CD4-positive, alpha-beta T cell treated with Interleukin-4 for 4 hours (primary cell): ENCODE measurements at regions not wholly inside any gene's neighbourhood (a gene's known extent, or its start where the extent isn't known, plus 50 kb on each side); places are given as distances from the start of the nearest gene placed in this dataset.

Source experiments
- DNase-seq: peaks from one replicate; pipeline ENCODE4 v3.0.0-alpha.2; 2020

DNA sequence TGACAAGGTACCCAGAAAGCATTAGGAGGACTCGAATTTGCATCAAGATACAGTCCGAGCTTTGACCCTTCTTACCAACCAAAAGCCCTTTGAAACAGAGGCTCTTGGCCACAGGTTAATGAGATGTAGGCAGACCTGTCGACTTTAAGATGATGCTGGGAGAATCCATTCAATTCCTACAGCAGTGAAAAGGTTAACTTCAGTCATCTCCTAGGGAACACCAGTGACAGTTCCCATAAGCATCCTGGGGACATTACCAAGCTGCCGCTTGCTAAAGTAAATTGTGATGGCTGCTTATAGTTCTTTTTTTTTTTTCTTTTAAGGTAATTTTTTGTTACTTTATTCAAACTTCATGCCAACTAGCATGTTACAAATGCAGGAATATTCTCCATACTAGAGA, 379.3 kb downstream of the SOX11 start:
- DNase-seq = no peak

DNA sequence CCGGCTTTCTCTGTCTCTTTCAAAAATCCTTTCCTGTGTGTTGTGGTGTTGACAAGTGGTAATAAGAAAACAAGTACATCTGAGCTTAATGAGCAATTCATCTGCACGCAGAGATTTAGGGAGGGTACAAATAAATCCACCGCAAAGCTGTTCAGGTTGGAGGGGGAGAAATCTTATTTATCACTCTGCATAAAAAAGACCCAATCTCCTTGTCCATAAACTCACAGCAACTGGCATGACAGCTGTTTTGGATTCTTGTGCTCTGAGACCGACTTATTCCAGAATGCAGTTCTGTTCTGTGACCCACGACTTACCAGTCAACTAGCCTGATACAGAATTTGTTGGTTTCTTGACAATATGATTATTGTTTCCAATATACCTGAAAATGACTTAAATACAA, 380.1 kb downstream of the SOX11 start:
- no peak for DNase-seq

DNA sequence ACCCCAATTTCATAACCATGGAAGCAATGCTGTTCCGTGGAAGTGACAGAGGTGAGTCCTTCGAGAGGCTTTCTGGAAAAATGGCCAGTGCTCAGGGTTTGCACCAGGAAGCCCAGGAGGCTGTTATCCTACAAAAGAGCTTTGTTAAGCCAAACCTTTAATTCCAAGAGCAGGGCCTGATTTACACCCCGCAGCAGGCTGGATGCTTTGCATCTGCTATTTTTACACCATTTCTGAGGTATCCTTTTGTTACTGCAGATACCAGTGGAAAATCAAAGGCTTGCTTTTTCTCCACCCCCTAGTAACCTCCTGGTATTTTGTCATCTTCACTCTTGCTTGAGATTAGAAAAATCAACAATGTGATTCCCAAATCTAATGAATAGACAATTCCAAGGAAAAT, 380.6 kb downstream of the SOX11 start:
- no peak for DNase-seq

DNA sequence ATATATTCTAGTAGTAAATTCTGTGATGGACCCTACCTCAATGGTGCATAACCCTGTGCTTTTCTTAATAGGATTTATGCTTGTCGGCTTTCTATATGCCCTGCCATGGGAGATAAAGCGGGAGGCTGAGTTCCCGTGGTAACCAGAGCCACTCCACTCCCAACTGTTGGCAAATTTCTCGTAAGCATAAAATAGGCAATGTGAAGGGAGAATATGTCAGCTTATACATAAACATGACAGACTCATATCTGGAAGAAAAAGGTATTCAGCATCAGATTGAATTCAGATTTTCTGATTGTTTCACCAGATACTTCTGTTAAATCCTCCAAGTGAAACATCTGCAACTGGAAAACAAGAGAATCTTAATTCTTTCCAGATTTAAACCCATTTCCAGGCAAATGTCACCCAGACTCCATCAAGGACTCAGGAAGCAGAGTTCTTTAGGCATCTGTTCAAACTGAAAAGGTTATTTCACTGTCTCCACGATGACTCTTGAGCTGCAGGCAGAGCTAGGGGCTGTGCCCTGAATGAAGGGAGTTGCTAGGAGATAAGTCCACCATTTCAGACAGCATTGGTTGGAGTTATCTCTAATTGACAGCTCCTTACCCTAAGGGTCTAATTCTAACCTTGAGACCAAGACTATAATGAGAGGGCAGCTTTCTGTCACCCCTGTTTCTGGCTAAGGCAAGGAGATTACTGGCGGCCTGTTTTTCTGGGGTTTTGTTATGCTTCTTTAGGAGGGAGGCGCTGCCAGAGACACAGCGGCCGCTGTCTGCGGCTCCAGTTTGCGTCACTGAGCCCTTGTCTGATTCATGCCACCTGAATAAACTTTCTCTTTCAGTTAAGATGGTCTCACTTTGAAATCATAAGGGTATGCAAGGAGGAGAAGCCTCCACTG, 381.3 kb downstream of the SOX11 start:
- no peak for DNase-seq

DNA sequence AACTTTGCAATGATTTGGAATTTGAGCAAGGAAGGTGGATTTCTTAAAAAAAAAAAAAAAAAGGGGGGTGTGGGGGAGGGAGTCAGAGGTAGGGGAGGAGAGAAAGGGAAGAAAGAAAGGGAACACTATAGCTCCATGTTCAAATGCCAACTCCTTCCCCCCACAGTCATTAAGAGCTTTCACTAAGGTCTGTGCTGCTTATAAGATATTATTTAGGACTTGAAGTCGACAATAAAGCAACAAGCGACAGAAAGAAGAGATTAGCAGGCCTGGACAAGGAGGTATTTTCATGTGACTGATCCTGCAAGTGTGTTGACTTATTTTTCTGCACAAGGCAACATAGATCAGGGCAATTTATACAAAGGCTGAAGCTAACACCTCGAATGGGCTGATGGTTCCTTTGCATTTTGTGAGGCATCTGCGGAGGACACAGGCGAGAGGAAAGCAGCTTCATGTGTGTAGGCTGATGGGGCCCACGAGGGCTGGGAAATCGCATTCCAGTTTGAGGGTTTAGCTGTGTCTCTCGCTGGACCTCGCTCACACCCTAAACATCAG, 382.0 kb downstream of the SOX11 start:
- no peak for DNase-seq

DNA sequence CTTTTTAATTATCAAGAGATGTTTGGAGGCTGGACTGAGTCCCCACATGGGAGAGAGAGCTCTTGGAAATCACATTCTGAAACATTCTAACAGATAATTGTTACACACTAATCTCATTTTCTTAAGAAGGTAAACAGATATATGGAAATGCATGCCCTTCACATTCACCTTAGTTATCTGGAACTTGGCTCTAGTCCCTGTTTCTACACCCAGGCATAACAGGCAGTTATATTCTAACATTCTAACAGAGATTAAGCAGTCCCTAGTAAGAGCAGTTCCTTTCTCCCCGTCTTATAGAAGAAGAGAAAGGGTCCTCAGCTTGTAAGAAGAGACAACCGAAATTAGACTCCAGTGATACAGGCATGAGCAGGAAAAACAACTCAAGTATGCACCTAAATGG, 385.4 kb downstream of the SOX11 start:
- no peak for DNase-seq

DNA sequence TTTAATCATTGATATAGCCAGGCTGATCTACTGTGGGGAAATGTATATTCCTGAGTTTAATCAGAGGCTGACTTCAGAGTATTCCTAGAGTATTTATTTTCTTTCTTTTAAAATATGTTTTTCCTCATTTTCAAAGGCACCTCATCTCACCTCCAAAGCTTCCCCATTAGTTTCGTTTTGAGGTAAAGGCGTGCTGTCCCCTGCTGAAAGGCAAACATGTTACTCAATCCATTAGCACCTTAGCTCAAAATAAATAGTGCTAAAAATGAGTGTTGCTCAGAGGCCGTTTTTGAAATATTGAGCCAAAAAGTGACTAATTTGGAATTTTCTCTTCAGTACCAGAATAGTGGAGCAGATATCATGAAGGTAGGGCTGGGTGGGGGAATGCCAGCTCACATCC, 386.2 kb downstream of the SOX11 start:
- DNase-seq = no peak

DNA sequence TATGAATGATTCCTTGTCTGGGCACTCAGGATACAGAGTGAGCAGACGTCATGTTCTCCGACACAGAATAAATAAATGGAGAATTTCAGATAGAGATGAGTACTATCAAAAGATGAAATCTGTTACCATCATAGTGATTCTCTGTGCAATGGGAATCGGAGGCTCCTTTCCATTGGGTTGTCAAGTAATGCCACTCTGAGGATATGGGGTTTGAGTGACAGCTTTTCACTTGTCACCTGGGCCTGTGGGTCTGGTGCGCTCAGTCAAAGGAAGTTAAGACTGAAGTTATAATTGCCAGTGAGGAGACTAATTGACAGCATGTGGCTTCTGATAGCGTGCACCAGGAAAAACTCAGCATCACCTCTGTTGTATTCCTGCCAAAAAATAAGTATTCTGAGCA, 387.2 kb downstream of the SOX11 start:
- DNase-seq = no peak

DNA sequence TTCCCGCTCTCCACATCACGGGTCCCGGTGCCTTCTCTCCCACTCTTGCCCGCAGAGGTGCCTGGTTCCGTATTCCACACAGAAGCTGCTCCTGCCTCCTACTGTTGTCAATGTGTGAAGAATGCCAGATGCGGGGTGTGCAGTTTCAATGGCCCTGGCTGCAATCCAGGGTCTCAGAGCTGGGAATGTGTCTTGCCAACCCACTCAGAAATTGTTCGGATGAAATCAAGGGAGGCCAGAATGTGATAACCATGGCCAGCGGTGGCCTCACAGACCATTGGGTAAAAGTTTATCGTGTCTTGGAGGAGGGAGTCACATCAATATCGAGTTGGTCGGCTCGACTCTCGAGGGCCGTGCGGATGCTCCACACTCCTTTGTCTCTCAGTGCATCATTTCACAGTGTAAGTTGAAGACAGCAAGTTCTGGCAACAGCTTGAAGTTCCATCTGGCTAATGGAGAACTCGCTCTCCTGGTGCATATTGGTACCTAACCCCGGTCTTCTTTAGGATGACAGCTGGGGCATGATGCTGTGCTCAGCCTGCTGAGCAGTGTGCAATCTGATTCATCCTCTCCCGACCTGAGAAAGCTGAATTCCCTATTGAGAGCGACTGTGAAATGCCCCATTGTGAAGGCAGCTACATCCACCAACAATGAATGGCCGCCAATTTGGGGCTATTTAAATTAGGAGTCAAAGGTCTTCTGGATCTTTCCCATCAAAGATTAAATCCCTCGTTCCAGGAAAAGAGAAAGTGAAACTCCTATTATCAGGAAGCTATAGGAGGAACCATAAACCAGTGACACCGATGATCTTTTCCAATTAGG, 389.0 kb downstream of the SOX11 start:
- no peak for DNase-seq

DNA sequence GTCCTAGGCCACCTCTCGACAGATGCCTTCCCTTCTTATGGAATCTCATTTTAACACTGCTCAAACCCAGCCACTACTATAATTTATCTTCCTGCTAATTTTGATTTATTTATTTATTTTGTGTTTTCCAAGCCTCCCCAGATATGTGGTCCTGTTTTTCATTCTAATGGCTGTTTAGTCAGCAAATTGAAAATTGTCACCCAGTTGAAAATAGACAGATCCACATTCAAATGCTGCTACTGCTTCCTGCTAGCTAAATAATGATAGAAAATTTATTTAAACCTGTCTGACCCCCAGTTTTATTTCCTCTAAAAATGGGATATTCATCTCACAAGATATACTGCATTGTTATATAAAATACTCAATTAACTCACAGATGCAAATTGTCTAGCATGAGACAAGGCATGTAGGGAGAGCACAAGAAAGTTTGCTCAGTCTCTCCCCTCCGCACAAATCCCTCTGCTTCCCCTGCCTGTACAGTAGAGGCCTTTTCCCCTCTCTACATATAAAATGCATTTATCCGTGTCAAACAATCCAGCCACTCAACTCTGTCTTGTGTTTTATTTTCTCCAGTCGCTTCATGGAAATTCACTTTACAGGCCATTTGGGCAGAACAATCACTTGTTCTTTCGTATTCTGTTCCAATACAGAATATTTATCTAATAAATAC, 389.9 kb downstream of the SOX11 start:
- DNase-seq = no peak

DNA sequence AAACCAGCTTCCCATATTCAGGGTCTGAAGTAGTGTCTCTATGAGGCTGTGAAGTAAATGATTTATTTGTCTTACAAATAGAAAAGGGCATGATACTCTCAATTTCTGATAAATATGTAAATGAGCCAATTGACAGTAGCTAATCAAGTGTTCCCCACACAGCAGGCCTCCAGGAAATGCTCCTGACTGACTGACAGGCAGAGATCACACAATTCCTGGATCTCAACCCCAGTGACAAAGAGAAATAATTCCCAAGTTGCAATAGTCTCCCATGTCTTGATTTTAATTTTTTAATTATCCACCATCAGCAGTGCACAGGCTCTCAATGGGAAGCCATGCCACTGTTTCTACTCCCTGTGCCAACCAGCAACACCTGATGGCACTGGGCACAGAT, 390.4 kb downstream of the SOX11 start:
- DNase-seq = no peak

DNA sequence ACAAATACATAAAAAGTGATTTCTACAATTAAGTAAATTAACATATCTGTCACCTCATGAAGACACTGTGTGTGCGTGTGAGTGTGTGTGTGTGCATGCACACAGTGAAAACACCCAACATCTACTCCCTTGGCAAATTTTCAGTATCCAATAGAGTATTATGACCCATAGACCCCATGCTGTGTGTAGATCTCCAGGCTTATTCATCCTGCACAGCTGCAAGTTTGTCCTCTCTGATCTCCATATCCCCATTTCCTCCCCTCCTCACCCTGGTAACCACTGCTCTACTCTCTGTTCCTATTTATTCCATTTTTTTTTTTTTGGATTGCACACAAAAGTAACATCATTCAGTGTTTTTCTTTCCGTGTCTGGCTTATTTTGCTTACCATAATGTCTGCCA, 391.0 kb downstream of the SOX11 start:
- DNase-seq = no peak

DNA sequence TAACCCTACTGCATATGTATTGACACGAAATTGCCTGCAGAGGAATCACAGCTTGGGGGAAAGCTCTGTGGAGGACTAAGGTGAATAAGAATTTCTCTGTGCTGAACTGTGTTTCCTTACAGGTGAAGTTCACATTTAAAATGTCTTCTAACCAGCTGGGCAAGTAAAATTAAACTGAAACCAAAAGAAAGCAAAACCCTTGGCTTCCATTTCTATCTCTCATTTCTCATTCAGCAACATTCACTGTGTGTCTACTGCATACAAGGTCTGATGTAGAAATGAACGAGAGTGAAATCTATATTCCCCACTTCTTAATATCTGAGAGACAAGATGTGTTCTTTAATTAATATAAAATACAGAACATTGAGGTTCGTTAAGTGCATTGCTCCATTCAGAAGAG, 397.3 kb downstream of the SOX11 start:
- DNase-seq = no peak

DNA sequence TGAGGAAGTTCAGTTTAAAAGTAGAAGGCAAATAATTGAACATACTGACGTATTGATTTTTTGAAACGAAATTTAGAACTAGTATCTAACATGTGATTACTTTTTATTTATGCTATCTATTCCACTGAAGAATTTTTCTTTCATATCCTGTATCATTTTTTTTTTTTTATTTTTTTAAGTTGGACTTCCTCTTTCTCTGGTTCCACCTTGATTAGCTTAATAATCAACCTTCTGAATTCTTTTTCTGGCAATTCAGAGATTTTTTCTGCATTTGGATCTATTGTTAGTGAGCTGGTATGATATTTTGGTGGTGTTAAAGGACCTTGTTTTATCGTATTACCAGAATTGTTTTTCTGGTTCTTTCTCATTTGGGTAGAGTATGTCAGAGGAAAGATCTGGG, 411.2 kb downstream of the SOX11 start:
- no peak for DNase-seq

DNA sequence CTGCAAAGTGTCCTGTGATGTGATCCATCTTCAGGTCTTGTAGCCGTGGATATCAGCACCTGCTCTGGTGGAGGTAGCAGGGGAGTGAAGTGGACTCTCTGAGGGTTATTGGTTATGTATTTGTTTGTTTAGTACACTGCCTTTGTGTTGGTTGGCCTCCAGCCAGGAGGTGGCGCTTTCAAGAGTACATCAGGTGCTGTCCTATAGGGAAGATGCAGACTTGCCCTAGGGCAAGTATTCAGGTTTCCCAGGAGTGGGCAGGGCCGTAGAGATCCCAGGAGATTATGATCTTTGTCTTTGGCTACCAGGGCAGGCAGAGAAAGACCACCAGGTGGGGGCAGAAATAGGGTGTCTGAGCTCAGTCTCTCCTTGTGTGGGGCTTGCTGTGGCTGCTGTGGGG, 411.8 kb downstream of the SOX11 start:
- DNase-seq = no peak

DNA sequence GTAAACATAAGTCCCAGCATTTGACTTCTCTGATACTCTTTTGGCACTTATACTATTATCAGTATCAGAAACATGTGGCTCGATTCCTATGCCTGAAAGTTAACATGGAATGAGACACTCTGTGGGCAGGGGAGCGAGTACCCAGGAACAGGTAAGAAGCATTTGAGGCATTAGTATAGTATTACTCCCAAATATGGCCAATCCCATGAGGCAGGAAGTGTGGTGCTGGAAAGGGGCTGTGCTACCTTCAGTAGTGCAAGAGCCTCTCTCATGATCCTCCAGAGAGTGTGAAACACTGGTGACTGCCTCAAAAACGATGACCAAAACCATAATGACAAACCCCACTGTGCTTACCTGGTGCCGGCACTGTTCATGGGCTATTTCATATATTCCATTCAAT, 415.1 kb downstream of the SOX11 start:
- no peak for DNase-seq

DNA sequence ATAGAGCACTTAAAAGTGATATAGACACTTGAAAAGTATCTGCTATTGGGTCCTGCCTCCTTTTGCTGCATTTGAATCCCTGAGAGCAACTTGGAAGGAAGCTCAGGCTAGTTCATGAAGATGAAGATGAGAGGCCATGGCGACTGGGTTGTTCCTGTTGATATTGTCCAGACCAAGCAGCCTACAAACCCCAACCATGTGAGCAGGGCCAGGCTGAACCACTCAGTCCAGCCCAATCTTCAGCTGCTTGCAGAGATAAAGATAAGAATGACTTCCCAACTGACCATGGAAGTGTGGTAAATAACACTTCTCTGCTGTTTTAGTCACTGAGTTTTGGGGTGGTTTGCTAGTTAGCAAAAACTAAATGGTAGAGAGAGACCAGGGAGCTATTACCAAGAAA, 417.6 kb downstream of the SOX11 start:
- no peak for DNase-seq

DNA sequence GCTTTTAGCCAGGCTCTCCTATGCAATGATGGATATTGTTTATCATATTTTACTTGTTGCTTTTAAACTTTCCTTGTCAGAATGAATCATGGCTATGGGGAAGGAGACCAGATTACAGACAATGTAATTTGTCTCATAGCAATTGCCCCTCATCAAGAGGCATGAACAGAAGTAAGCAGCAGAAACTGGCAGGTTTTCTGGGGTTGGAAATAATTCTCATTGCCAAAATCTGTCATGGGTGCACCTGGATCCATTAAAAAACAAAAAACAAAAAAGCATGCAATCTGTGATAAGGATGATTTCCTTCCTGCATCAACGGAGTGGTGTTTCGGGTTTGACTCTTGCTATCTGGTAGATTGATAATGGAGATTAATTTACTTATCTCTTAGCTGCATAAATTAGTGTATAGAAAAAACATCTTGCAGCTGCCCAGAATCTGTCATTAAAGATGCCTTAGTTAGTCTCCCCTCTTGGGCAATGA, 419.6 kb downstream of the SOX11 start:
- no peak for DNase-seq

DNA sequence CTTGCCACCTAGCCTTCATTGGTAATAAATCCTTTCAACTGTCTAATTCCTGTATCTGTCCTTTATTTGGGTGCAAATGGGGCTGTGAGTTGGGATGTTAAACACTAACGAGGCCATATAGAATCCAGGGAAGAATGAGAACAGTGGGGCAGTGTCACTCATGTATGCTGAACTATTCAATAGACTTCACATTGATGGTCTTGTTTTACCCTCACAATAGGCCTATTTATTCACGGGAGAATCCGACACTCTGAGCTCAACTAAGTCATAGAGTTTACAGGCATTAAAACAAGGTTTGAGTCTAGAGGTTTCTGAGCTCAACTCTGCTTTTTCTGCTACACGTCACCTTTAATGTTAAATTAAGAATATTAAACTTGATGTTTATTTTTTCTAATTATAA, 421.6 kb downstream of the SOX11 start:
- DNase-seq = no peak

DNA sequence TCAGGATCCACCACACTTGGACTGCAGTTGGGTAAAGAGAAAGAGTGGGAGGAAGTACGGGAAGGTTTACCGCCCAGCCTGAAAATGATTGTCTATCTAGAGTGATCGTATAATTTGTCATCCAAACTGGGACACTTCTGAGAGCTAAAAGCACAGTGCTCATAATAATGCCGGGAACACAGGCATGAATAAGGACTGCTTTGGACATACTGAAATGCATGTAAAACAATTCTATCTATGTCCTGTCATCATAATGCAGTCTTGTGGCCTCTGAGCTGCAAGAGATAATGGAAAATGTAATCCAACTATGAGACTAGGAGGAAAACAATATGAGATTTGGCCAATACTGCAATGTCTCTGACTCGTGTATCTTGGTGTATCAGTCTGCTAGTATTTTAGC, 435.5 kb downstream of the SOX11 start:
- no peak for DNase-seq

DNA sequence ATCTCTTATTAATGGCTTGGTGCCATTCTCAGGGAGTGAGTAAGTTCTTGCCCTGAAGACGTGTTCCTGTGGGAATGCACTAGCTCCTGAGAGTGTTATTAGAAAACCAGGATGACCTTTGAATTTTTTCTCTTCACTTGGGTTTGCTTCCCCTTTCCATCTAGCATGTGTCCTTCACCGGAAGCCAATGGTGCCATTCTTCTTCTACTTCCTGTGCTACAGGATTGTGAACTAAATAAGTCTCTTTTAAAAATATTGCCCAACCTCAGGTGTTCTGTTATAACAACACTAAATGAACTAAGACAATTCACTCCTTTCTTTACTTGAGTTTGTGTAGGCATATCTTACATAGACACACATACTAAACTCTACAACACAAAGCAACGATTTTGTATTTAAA, 447.0 kb downstream of the SOX11 start:
- no peak for DNase-seq

DNA sequence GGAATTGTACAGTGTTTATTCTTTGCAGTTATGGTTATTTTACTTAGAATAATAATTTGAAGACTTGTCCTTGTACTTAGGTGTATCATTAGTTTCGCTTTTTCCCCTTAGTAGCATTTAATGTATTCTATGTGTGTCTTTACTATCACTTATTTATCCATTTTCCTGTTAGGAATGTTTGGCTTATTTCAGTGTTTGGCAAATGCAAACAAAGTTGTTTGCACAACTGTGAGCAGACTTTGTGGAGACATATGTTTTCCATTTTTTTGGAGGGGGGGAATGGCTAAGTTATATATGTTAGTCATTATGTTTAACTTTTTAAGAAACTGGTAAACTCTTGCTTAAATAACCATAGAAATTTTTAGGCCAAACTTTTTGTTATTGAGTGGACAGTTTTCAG, 447.7 kb downstream of the SOX11 start:
- no peak for DNase-seq

DNA sequence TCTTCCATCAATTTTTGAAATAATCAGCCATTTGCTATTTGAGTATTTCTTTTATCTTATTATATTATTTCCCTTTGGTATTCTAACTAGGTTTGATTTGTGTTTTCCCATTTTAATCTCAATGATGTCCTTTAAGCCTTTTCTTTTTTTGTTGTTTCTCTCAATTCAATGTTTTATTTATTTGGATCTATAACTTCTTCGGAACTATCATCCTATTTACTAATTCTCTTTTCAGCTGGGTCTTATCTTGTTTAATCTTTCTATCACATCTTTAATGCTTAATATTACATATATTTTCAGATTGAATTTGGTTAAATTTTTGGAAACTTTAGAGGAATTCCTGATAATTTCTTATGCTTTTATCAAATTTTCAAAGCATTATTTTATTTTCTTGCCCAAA, 448.3 kb downstream of the SOX11 start:
- DNase-seq = no peak
